ENCODE measurements at regions not wholly inside any gene's neighbourhood (a gene's known extent, or its start where the extent isn't known, plus 50 kb on each side); places are given as distances from the start of the nearest gene placed in this dataset.
"Not testable (repeated sequence)": the region's sequence is repeated elsewhere in the genome, so short reads cannot be mapped to it uniquely, and the experiment has no call there.

- no peak for DNase-seq
Observed at GRCh38 chr22:27105142-27106025, 448.0 kb downstream of the MIAT start.

- no peak for DNase-seq
Observed at GRCh38 chr22:27106985-27107384, 449.6 kb downstream of the MIAT start.

GRCh38 chr22:27107386-27107785, 450.0 kb downstream of the MIAT start:
- no peak for DNase-seq

- no peak for DNase-seq
Observed at GRCh38 chr22:27107824-27108223, 450.4 kb downstream of the MIAT start.

- DNase-seq, result no peak
Observed at GRCh38 chr22:27108425-27109114, 451.2 kb downstream of the MIAT start.

- DNase-seq, result not testable (repeated sequence)
Observed at GRCh38 chr22:27109406-27109805, 452.0 kb downstream of the MIAT start.

- no peak for DNase-seq
Observed at GRCh38 chr22:27110665-27111451, 453.5 kb downstream of the MIAT start.

GRCh38 chr22:27111796-27112672, 454.6 kb downstream of the MIAT start:
- DNase-seq, result no peak

GRCh38 chr22:27113211-27113635, 455.8 kb downstream of the MIAT start:
- DNase-seq, result no peak

- no peak for DNase-seq
Observed at GRCh38 chr22:27113641-27114040, 456.3 kb downstream of the MIAT start.

- no peak for DNase-seq
Observed at GRCh38 chr22:27114186-27114585, 456.8 kb downstream of the MIAT start.

GRCh38 chr22:27115410-27115809, 458.0 kb downstream of the MIAT start:
- DNase-seq, result no peak

- no peak for DNase-seq
Observed at GRCh38 chr22:27115816-27116256, 458.4 kb downstream of the MIAT start.

GRCh38 chr22:27116312-27117086, 459.1 kb downstream of the MIAT start:
- no peak for DNase-seq

- DNase-seq, result no peak
Observed at GRCh38 chr22:27120036-27120435, 462.6 kb downstream of the MIAT start.

- DNase-seq, result no peak
Observed at GRCh38 chr22:27122574-27122973, 465.2 kb downstream of the MIAT start.

GRCh38 chr22:27123880-27124279, 466.5 kb downstream of the MIAT start:
- DNase-seq, result no peak

- no peak for DNase-seq
Observed at GRCh38 chr22:27124351-27124966, 467.1 kb downstream of the MIAT start.

- no peak for DNase-seq
Observed at GRCh38 chr22:27125539-27125938, 468.2 kb downstream of the MIAT start.

GRCh38 chr22:27127911-27128310, 470.5 kb downstream of the MIAT start:
- no peak for DNase-seq
